ENCODE measurements at regions not wholly inside any gene's neighbourhood (a gene's known extent, or its start where the extent isn't known, plus 50 kb on each side); places are given as distances from the start of the nearest gene placed in this dataset.
"Not testable (repeated sequence)": the region's sequence is repeated elsewhere in the genome, so short reads cannot be mapped to it uniquely, and the experiment has no call there.

DNA sequence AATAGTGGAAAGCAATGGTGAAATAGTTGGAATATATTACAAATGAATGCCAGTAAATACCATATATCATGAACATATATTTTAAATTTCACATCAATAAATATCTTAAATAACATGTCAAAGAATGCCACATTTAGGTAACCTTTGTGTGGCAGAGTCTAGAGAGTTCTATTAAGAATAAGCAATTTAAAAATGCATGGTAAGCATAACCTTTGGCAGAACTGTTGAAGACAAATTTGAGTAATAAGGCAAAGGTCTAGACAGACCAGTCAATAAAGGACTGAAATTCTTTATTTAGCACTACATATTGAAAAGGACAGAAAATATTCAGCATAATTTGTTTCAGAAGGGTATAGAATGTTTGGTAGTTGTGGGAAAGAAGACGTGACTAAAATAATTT lies 1417.0 kb downstream of the SUCLG1 start:
- no peak for ATAC-seq
- no peak for DNase-seq (ENCODE audit: missing footprints)
- intact Hi-C loops (cut with DNase I), result no loop called here

- intact Hi-C loops (cut with DNase I), result no loop called here
Measured at GRCh38 chr2:83022631-83023210, 1436.4 kb downstream of the SUCLG1 start.

DNA sequence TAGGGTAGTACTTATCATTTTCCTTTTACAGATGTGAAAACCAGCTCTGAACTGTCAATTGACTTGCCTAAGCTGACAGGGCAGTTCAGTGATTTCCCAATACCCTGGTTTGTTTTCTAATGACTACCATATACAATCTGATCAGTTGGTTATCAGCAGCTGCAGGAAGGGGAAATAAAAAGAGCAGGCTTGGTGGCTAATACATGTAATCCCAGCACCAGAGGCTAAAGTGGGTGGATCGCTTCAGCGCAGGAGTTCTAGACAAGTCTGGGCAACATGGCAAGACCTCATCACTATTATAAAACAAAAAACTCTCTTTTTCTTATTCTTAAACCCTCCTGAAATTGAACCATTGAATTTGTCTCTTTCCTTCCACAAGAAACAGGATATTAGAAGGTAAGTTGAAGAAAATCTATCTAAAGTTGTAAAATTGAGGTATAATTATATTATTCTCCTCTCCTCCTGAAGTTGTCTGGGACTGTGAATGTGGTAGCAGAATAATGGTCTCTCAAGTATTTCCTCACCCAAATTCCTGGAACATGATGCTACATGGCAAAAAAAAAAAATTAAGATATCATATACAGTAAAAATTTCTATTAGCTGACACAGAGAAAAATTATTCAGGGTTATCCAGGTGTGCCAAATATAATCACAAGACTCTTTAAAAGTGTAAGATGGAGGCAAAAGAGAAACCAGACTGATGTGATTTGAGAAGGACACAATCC lies 1441.6 kb downstream of the SUCLG1 start:
- no peak for DNase-seq (ENCODE audit: missing footprints)
- no peak for ATAC-seq
- intact Hi-C loops (cut with DNase I), result no loop called here

More at GRCh38 chr2:83022631-83023210, 1436.4 kb downstream of the SUCLG1 start:
- no peak for ATAC-seq
- DNase-seq (ENCODE audit: missing footprints), result no peak

DNA sequence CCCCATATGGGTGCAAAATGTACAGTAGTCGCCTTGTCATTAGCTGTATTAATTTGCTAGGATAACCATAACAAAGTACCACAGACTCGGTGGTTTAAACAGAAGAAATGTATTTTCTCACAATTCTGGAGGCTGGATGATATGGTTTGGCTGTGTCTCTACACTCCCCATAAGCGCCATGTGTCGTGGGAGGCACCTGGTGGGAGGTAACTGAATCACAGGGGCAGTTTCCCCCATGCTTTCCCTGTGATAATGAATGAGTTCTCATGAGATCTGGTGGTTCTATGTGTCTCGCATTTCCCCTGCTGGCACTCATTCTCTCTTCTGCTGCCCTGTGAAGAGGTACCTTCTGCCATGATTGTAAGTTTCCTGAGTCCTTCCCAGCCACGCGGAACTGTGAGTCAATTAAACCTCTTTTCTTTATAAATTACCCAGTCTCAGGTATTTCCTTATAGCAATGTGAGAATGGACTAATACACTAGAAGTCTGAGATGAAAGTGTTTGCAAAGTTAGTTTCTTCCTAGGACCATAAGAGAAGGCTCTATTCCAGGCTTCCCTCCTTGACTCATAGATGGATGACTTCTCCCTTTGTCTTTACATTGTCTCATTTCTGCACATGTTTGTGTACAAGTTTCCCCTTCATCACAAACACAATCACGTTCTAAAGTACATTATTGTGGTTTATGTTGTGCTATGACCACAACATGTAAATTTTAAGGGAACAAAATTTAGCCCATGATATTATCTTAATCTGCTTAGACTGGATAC lies 1442.6 kb downstream of the SUCLG1 start:
- intact Hi-C loops (cut with DNase I), result no loop called here
- ATAC-seq (no peak), DNase-seq (ENCODE audit: missing footprints) (no peak)

GRCh38 chr2:83015900-83016299 lies 1443.2 kb downstream of the SUCLG1 start:
- ATAC-seq, result no peak

GRCh38 chr2:83015035-83015715 lies 1443.9 kb downstream of the SUCLG1 start:
- intact Hi-C loops (cut with DNase I), result no loop called here
- DNase-seq (ENCODE audit: missing footprints) (no peak), ATAC-seq (no peak)

More at GRCh38 chr2:83015900-83016299, 1443.2 kb downstream of the SUCLG1 start:
- DNase-seq (ENCODE audit: missing footprints), result no peak
- intact Hi-C loops (cut with DNase I), result no loop called here

DNA sequence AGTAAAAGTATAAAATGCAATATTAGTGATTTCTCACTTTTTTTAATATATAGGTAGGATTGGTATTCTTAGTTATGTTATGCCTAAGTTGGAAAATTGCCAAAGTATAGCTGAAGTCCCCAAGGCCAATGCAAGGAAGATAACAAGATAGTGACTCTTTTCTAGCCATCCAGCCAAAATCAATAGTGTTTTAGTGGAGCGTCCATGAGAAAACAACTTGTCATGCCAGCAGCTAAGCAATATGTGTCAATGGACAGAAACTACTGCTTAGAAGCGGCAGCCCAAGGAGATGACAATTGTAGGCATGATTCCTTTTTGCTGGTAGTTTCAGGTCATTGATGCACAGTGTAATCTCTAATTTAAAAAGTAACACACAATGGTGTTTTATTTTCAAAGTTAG lies 1444.6 kb downstream of the SUCLG1 start:
- ATAC-seq (no peak), DNase-seq (ENCODE audit: missing footprints) (no peak)
- intact Hi-C loops (cut with DNase I), result no loop called here

- no peak for ATAC-seq
- intact Hi-C loops (cut with DNase I), result no loop called here
- DNase-seq (ENCODE audit: missing footprints), result no peak
Measured at GRCh38 chr2:83006961-83007360, 1452.1 kb downstream of the SUCLG1 start.

DNA sequence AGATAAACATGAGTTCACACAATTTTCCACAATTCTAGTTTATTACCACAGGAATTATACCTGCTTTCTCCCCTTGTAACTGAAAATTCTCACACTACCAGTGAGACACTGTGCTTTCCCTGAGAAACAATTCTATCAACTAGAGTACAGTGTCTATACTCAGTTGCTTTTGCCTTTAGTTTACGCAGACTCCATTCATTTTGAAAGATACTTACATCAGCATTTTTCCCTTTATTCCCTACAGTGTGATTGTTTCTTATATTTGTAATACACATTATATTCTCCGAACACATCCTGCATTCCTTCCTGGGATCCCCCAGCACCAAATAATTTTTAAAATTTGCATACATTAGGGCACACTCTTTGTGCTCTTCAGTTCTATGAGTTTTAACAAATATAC lies 1455.5 kb downstream of the SUCLG1 start:
- ATAC-seq (no peak), DNase-seq (ENCODE audit: missing footprints) (no peak)
- intact Hi-C loops (cut with DNase I), result no loop called here

- no peak for ATAC-seq
Measured at GRCh38 chr2:83002706-83003105, 1456.4 kb downstream of the SUCLG1 start.

GRCh38 chr2:82998781-82999180 lies 1460.3 kb downstream of the SUCLG1 start:
- DNase-seq (ENCODE audit: missing footprints) (no peak), ATAC-seq (no peak)
- intact Hi-C loops (cut with DNase I), result no loop called here

More at GRCh38 chr2:83002706-83003105, 1456.4 kb downstream of the SUCLG1 start:
- intact Hi-C loops (cut with DNase I), result no loop called here
- DNase-seq (ENCODE audit: missing footprints), result no peak

DNA sequence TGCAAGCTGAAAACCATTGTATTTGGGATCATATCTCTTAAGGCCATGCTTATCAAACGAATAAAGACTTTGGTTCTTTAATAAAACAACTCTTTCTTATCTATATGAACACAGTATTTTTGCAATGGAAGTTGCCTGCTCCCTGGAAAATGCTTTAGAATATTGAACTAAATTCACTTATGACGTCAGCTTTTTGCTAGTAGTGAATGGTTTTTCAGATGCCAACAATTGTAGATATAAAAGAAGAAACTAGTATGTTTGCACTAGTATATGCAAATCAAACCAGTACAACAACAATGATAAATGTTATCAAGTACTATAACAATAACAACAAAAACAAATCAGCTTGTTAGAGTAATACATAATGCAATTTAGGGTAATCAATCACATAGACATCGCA lies 1462.9 kb downstream of the SUCLG1 start:
- intact Hi-C loops (cut with DNase I), result no loop called here
- DNase-seq (ENCODE audit: missing footprints), result no peak
- ATAC-seq, result no peak

GRCh38 chr2:82994151-82994550 lies 1464.9 kb downstream of the SUCLG1 start:
- ATAC-seq, result no peak
- no peak for DNase-seq (ENCODE audit: missing footprints)
- intact Hi-C loops (cut with DNase I), result no loop called here

- intact Hi-C loops (cut with DNase I), result no loop called here
- ATAC-seq (no peak), DNase-seq (ENCODE audit: missing footprints) (no peak)
Measured at GRCh38 chr2:82993609-82994008, 1465.5 kb downstream of the SUCLG1 start.

DNA sequence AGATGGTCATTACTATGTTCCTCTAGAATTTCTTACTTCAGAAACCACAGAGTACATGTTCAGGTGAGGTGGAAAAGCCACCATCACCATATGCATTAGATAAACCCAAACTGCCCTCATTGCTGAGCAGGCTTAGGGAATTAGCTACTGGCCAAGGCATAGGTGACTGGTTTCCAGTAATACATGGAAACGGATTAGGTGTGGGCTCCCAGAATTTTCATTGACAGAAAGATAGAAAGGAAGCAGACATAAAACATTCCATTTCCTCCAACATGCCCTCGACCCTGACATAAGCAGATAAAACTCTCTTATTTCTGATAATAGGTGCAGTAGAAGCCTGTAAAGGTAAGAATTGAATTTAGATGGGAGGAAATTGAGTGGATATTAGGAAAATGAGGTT lies 1466.1 kb downstream of the SUCLG1 start:
- intact Hi-C loops (cut with DNase I), result no loop called here
- ATAC-seq, result no peak
- DNase-seq (ENCODE audit: missing footprints), result no peak

DNA sequence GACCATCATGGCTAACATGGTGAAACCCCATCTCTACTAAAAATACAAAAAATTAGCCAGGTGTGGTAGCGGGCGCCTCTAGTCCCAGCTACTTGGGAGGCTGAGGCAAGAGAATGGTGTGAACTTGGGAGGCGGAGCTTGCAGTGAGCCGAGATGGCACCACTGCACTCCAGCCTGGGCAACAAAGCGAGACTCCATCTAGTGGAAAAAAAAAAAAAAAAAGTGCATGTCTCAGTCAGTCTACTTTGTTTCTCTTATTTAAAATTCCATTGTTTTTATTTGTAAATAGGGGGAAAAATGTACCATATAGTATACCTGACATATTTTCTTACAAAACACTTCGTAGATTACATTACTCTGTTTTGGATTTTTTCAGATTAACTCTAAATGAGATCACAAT lies 1471.4 kb downstream of the SUCLG1 start:
- DNase-seq (ENCODE audit: missing footprints); intact Hi-C loops (cut with DNase I); ATAC-seq: not testable (repeated sequence)

DNA sequence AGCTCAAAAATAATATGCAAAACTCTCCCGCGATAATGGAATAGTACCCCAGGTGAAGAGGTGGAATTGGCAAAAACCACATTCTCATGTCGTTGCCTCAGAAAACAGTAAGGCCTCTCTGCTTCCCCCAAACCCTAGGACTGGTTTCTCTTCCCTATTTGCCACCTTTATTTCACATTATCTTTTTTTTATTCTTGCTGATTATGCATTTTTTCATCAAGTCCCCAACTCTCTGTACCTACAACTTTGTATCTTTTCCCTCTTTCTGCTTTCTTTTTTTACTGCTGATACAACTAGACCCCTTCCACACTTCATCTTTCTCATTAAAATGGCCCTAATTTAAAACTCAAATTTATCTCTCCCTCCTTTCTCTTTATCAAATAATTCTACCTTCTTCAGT lies 1472.2 kb downstream of the SUCLG1 start:
- no peak for DNase-seq (ENCODE audit: missing footprints)

DNA sequence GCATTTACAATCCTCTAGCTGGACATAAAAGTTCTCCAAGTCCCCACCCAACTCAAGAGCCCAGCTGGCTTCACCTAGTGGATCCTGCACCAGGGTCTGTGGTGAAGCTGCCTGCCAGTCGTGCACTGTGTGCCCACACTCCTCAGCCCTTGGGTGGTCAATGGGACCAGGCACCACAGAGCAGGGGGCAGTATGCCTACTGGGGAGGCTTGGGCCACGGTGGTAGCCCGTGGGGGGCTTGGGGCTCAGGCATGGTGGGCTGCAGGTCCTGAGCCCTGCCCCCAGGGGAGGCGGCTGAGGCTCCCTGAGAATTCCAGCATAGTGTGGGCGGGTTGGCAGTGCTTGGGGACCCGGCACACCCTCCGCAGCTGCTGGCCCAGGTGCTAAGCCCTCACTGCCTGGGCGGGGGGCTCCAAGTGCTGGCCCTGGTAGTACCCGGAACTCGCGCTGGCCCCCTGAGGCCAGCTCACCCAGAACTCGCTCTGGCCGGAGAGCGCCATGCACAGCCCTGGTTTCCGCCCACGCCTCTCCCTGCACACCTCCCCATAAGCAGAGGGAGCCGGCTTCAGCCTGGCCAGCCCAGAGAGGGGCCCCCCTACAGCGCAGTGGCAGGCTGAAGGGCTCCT lies 1473.4 kb downstream of the SUCLG1 start:
- ATAC-seq (no peak), DNase-seq (ENCODE audit: missing footprints) (no peak)
- intact Hi-C loops (cut with DNase I), result no loop called here

More for the DNA sequence above, 1472.2 kb downstream of the SUCLG1 start:
- ATAC-seq, result no peak
- intact Hi-C loops (cut with DNase I), result no loop called here

- DNase-seq (ENCODE audit: missing footprints) (no peak), ATAC-seq (no peak)
- intact Hi-C loops (cut with DNase I), result no loop called here
Measured at GRCh38 chr2:82968358-82968757, 1490.7 kb downstream of the SUCLG1 start.
